Loucy (cell line): ENCODE measurements at regions not wholly inside any gene's neighbourhood (a gene's known extent, or its start where the extent isn't known, plus 50 kb on each side); places are given as distances from the start of the nearest gene placed in this dataset.

Experiments
- EZH2phosphoT487 ChIP-seq: fragments of 200-600 bp; IDR thresholded peaks from 2 replicates; pipeline ENCODE4 v1.6.1; 2018; ENCODE audit warnings: antibody characterized with exemption, mild to moderate bottlenecking, moderate library complexity, borderline replicate concordance
- TF ChIP-seq, protein P1 (sequence below): fragments of 200-600 bp; sonication (generic); conservative IDR thresholded peaks from 2 replicates; pipeline ENCODE4 v1.5.1; 2014; ENCODE audit warnings: mild to moderate bottlenecking, antibody characterized with exemption, low read length

DNA sequence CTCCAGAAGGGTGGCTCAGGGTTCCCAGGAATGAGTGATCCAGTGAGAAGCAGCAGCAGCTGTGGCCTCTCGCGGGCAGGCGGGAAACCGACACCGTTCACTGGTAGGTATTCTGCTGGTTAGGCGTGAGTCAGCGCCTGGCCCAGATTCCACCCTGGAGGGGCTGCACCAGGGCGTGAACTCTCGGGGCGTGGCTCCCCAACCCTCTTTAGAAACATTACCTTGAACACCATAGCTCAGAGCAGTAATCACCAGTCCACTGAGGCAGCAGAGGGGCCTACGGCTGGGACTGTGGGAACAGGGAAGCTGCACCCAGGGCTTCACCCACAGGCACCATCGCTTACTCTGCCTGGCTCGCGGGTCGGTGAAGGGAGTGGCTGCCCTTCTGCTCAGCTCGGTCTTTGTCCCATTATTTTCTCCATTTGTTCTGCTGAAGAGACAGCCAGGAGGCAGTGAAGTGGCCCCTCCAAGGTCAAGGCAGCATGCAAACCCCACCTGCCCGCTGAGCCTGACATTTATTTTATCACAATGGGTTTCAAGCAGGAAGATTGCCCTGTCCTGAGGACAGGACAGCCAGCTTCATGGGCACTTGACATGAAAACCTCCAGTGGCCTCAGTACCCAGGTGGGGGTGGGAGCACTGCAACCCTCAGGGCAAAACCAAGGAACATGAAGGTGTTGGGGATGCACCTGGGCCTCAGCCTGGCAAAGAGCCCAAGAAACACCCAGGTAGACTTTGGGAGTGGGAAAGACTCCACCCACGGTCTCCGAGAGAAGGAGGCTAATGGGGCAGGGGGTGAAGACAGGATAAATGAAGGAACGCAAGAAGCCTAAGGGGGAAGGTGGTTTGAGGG lies 51.0 kb upstream of the CD93 start:
- TF ChIP-seq, protein P1, sequence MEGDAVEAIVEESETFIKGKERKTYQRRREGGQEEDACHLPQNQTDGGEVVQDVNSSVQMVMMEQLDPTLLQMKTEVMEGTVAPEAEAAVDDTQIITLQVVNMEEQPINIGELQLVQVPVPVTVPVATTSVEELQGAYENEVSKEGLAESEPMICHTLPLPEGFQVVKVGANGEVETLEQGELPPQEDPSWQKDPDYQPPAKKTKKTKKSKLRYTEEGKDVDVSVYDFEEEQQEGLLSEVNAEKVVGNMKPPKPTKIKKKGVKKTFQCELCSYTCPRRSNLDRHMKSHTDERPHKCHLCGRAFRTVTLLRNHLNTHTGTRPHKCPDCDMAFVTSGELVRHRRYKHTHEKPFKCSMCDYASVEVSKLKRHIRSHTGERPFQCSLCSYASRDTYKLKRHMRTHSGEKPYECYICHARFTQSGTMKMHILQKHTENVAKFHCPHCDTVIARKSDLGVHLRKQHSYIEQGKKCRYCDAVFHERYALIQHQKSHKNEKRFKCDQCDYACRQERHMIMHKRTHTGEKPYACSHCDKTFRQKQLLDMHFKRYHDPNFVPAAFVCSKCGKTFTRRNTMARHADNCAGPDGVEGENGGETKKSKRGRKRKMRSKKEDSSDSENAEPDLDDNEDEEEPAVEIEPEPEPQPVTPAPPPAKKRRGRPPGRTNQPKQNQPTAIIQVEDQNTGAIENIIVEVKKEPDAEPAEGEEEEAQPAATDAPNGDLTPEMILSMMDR, result no peak
- no peak for TF ChIP-seq EZH2phosphoT487
